IMR-90 (cell line): ENCODE measurements at regions not wholly inside any gene's neighbourhood (a gene's known extent, or its start where the extent isn't known, plus 50 kb on each side); places are given as distances from the start of the nearest gene placed in this dataset.

Source experiments
- ATAC-seq: fragments of 200-7000 bp; cut with Tn5 transposase; 2 replicates; pipeline ENCODE4 v1.9.1; 2020; ENCODE audit warnings: low read depth, mild to moderate bottlenecking, moderate library complexity
- BruUV-seq: library from RNA; stranded (reverse); fragments of 400-500 nt; replicated peaks from 2 replicates; lab custom pipeline; 2021; lab: Mats Ljungman, UMichigan
- CTCF ChIA-PET: fragments of 300-600 bp; formaldehyde crosslinking; extraction: SDS; loops from one replicate; lab custom pipeline; 2021; ENCODE audit warnings: antibody characterized with exemption; lab: Yijun Ruan, JAX
- POLR2A ChIA-PET: fragments of 300-600 bp; sonication (Branson Sonifier 250); formaldehyde crosslinking; loops from one replicate; lab custom pipeline; 2022; ENCODE audit warnings: antibody characterized with exemption; ENCODE audit not compliant: unreplicated experiment; lab: Charles Lee
- DNase-seq: peaks from one replicate; pipeline ENCODE4 v3.0.0; 2013
- H2AFZ ChIP-seq: replicated peaks from 2 replicates; pipeline ENCODE3; 2013; ENCODE audit warnings: low read length, mild to moderate bottlenecking; ENCODE audit not compliant: poor library complexity
- H2AK5ac ChIP-seq: 2 replicates; pipeline ENCODE4 v1.6.1; 2013; ENCODE audit warnings: low read depth, low read length, inconsistent platforms
- H2AK9ac ChIP-seq: replicated peaks from 2 replicates; pipeline ENCODE3; 2013; ENCODE audit warnings: mild to moderate bottlenecking, low read depth, low read length, moderate library complexity; ENCODE audit not compliant: poor library complexity
- H2BK120ac ChIP-seq: 2 replicates; pipeline ENCODE4 v1.6.1; 2013; ENCODE audit warnings: low read depth, low read length, inconsistent platforms
- H2BK15ac ChIP-seq: 3 replicates; pipeline ENCODE4 v1.6.1; 2013; ENCODE audit warnings: low read depth, low read length, inconsistent platforms
- H2BK20ac ChIP-seq: 2 replicates; pipeline ENCODE4 v1.6.1; 2013; ENCODE audit warnings: low read depth, mild to moderate bottlenecking, inconsistent platforms, low read length, moderate library complexity
- H2BK5ac ChIP-seq: 2 replicates; pipeline ENCODE4 v1.6.1; 2013; ENCODE audit warnings: mild to moderate bottlenecking, low read depth, low read length, inconsistent platforms; ENCODE audit not compliant: poor library complexity, severe bottlenecking
- H3K14ac ChIP-seq: replicated peaks from 2 replicates; pipeline ENCODE4 v1.6.1; 2013; ENCODE audit warnings: low read depth, low read length, inconsistent platforms
- H3K18ac ChIP-seq: 2 replicates; pipeline ENCODE4 v1.6.1; 2013; ENCODE audit warnings: low read depth, low read length, control low read depth
- H3K23ac ChIP-seq: 2 replicates; pipeline ENCODE4 v1.6.1; 2013; ENCODE audit warnings: low read depth, low read length, inconsistent platforms
- H3K27ac ChIP-seq: 2 replicates; pipeline ENCODE4 v1.5.1; 2013; ENCODE audit warnings: mild to moderate bottlenecking, control low read depth, low read length; ENCODE audit not compliant: insufficient read depth
- H3K27me3 ChIP-seq: 2 replicates; pipeline ENCODE4 v1.6.1; 2013; ENCODE audit warnings: low read length; ENCODE audit not compliant: control insufficient read depth, insufficient read depth
- H3K36me3 ChIP-seq: 2 replicates; pipeline ENCODE4 v1.6.1; 2013; ENCODE audit warnings: low read length, mixed read lengths; ENCODE audit not compliant: control insufficient read depth, insufficient read depth
- H3K4ac ChIP-seq: 2 replicates; pipeline ENCODE4 v1.6.1; 2013; ENCODE audit warnings: low read depth, low read length, inconsistent platforms
- H3K4me1 ChIP-seq: 2 replicates; pipeline ENCODE4 v1.6.1; 2013; ENCODE audit warnings: low read length, mixed read lengths; ENCODE audit not compliant: control insufficient read depth, insufficient read depth
- H3K4me2 ChIP-seq: 2 replicates; pipeline ENCODE4 v1.6.1; 2013; ENCODE audit warnings: low read depth, mild to moderate bottlenecking, control low read depth, low read length, moderate library complexity
- H3K4me3 ChIP-seq: 2 replicates; pipeline ENCODE4 v1.5.1; 2013; ENCODE audit warnings: low read depth, mild to moderate bottlenecking, control low read depth, low read length, moderate library complexity; ENCODE audit not compliant: insufficient read depth
- H3K56ac ChIP-seq: 2 replicates; pipeline ENCODE4 v1.6.1; 2013; ENCODE audit warnings: low read length, inconsistent platforms; ENCODE audit not compliant: insufficient read depth; ENCODE audit errors: extremely low read depth
- H3K79me1 ChIP-seq, 2 experiments: 2 replicates each; pipeline ENCODE4 v1.6.1; 2013; ENCODE audit warnings: low read length in 2 of 2, inconsistent platforms in 1 of 2, low read depth in 1 of 2
- H3K9ac ChIP-seq: 2 replicates; pipeline ENCODE4 v1.6.1; 2013; ENCODE audit warnings: low read depth, low read length, control low read depth
- H3K9me1 ChIP-seq: 2 replicates; pipeline ENCODE4 v1.6.1; 2013; ENCODE audit warnings: low read length, inconsistent platforms; ENCODE audit not compliant: insufficient read depth
- H3K9me3 ChIP-seq: 2 replicates; pipeline ENCODE4 v1.6.1; 2013; ENCODE audit warnings: low read length; ENCODE audit not compliant: control insufficient read depth, insufficient read depth
- H4K20me1 ChIP-seq: 2 replicates; pipeline ENCODE4 v1.6.1; 2013; ENCODE audit warnings: low read length, inconsistent platforms; ENCODE audit not compliant: insufficient read depth
- H4K5ac ChIP-seq: 2 replicates; pipeline ENCODE4 v1.6.1; 2013; ENCODE audit warnings: mild to moderate bottlenecking, low read depth, low read length, control low read depth
- H4K8ac ChIP-seq, 2 experiments: 2 replicates each; pipeline ENCODE4 v1.6.1; 2013; ENCODE audit warnings: low read depth in 2 of 2, low read length in 2 of 2, control low read depth in 1 of 2, inconsistent platforms in 1 of 2
- H4K91ac ChIP-seq: 2 replicates; pipeline ENCODE4 v1.6.1; 2013; ENCODE audit warnings: low read depth, low read length, inconsistent platforms; ENCODE audit not compliant: insufficient read depth
- CEBPB ChIP-seq: IDR thresholded peaks from 2 replicates; pipeline ENCODE4 v1.6.1; 2012; ENCODE audit warnings: low read depth, low read length, improper control_type of control experiment
- FOS ChIP-seq: fragments of 150-350 bp; IDR thresholded peaks from 2 replicates; pipeline ENCODE4 v1.6.1; 2016; ENCODE audit warnings: low read depth, low read length
- MAFK ChIP-seq: IDR thresholded peaks from 2 replicates; pipeline ENCODE4 v1.6.1; 2012; ENCODE audit warnings: low read depth, low read length, improper control_type of control experiment
- MXI1 ChIP-seq: IDR thresholded peaks from 2 replicates; pipeline ENCODE4 v1.6.1; 2012; ENCODE audit warnings: low read depth, mild to moderate bottlenecking, low read length, moderate library complexity, borderline replicate concordance
- WGBS, 2 experiments: methylation state at CpG; one replicate each; pipeline versions ENCODE4 v1.1.5 to v1.1.7; 2013; ENCODE audit warnings: missing lambda C conversion rate in 2 of 2; ENCODE audit not compliant: insufficient read length in 1 of 2; ENCODE audit errors: extremely low coverage in 2 of 2; 5-methylcytosine and 5-hydroxymethylcytosine counted together
- dilution Hi-C: fragments of 300-500 bp; cut with HindIII; formaldehyde crosslinking; loops from one replicate; pipeline ENCODE4 v1.14.3; 2018; ENCODE audit warnings: low sequenced_read_pairs; ENCODE audit not compliant: unreplicated experiment
- in situ Hi-C: fragments of 300-500 bp; cut with MboI; formaldehyde crosslinking; loops from 3 replicates; pipeline ENCODE4 v1.14.3; 2019; ENCODE audit warnings: low sequenced_read_pairs, inconsistent platforms, mixed read lengths
- intact Hi-C: fragments of 100-400 bp; cut with micrococcal nuclease; formaldehyde crosslinking; loops from 2 replicates; pipeline ENCODE4 v1.10.0; 2022

DNA sequence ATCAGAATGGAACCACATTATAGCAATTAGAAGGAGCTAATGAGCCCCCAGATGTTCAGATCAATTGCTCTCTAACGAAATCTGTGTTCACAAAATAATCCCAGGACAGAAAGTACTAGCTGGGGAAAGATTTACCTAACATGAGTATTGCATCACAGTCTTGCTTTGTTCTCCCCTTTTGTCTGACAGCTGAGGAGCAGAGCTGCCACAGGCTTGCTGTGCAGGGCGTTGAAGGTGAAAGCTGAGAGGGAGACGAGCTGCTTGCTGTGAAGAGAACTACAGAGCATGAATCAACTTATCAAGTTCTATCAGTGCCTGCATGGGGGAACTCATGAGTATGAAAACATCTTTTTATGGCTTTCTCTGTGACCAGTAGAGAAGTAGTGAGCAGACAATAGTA is 441.2 kb downstream of the CENPC start:
- Histone ChIP-seq H4K5ac (no peak overlapping the region), H2BK15ac (no peak overlapping the region), H3K4me3 (no peak overlapping the region), H2BK5ac (no peak overlapping the region), H4K91ac (no peak overlapping the region), H4K8ac (no peak overlapping the region), H3K4me1 (no peaks in the 10 kb centered on the region), H3K4me2 (no peak overlapping the region), H2AFZ (no peak overlapping the region), H3K9me1 (no peaks in the 10 kb centered on the region), H3K23ac (no peak overlapping the region), H3K27ac (no peak overlapping the region), H3K9me3 (peaks cover 9% of the 10 kb centered on the region), H2BK120ac (no peak overlapping the region), H2AK9ac (no peak overlapping the region), H3K18ac (no peak overlapping the region), H2BK20ac (no peak overlapping the region), H4K20me1 (no peaks in the 10 kb centered on the region), H3K27me3 (no peaks in the 10 kb centered on the region), H3K14ac (no peak overlapping the region), H2AK5ac (no peak overlapping the region), H3K56ac (no peak overlapping the region), H3K4ac (no peak overlapping the region), H3K79me1 (no peaks in the 10 kb centered on the region), H3K36me3 (no peaks in the 10 kb centered on the region), H3K9ac (no peak overlapping the region)
- dilution Hi-C loops, result no loop called here
- ATAC-seq (no peak), DNase-seq (no peak)
- TF ChIP-seq MAFK, result no peak
- no peak for TF ChIP-seq MXI1
- TF ChIP-seq FOS, result no peak
- peak; percentile 23; the same call in 1 of the 2 replicates for TF ChIP-seq CEBPB
- BruUV-seq, result no TSS peak
- in situ Hi-C loops, result no loop called here
- ChIA-PET CTCF (no interaction called here), POLR2A (no interaction called here)
- intact Hi-C loops, result no loop called here
- WGBS, 2 experiments, result no CpG with 5 or more reads among the region's 3 CpGs
